ENCODE measurements at regions not wholly inside any gene's neighbourhood (a gene's known extent, or its start where the extent isn't known, plus 50 kb on each side); places are given as distances from the start of the nearest gene placed in this dataset.
"Not testable (repeated sequence)": the region's sequence is repeated elsewhere in the genome, so short reads cannot be mapped to it uniquely, and the experiment has no call there.

DNA sequence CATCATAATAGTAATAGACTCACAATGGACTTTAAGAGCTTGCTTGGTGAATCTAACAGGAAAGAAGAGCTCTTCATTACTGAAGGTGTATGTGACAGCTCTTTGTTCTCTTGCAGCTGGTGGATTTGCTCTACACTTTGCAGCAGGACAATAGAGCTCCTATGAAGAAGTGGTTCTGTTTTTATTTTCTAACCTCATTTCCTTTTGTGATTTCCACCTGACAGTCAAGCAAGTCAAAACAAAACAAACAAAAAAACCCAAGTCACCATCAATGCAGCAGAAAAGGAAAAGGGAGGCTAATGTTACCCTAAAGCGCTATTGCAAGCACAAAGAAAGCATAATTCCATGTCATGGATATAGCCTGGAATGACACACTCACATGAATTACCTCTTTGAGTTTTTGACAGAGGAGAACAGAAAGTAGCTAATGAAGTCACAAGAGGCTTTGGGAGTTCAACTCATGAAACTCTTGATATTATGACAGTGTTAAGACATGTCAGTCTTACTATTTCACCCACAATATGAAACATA is 1188.1 kb downstream of the EPHA7 start:
- Histone ChIP-seq H3K4me3 (no peak overlapping the region), H3K27me3 (no peaks in the 10 kb centered on the region), H3K27ac (no peak overlapping the region), H3K36me3 (no peaks in the 10 kb centered on the region), H3K9me3 (no peaks in the 10 kb centered on the region), H3K4me1 (no peaks in the 10 kb centered on the region)
- no peak for ATAC-seq
- TF ChIP-seq POLR2A (IDR thresholded peaks at IDR 0.05) (no peak), CTCF (IDR thresholded peaks at IDR 0.05) (no peak)
- no peak for DNase-seq
- 65 to 78% (median 76%) methylated on average over 1 of the region's 1 CpG for WGBS, 4 donors
- intact Hi-C loops (cut with DNase I) = no loop called here

- peaks cover 0 to 17% (median 0%) of the 10 kb centered on the region in 12 donors for H3K9me3 ChIP-seq
- ATAC-seq; intact Hi-C loops (cut with DNase I); H3K4me3 ChIP-seq; H3K36me3 ChIP-seq; H3K27me3 ChIP-seq; H3K4me1 ChIP-seq; DNase-seq; H3K27ac ChIP-seq: not testable (repeated sequence)
- 88 to 96% (median 91%) methylated on average over 4 of the region's 4 CpGs for WGBS, 4 donors
Measured at GRCh38 chr6:92219987-92220386, 1199.4 kb downstream of the EPHA7 start.

DNA sequence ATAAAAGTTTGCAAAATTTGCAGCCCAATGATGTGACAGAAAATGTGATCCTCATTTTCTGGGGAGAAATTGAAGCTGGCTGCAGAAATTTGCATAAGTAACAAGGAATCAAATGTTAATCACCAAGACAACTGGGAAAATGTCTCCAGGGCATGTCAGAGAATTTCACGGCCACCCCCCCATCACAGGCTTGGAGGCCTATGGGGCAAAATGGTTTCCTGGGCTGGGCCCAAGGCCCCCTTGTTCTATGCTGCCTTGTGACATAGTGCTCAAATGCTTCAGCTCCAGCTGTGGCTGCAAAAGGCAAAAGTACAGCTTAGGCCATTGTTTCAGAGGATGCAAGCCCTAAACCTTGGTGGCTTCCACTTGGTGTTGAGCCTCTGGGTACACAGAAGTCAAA is 1202.6 kb downstream of the EPHA7 start:
- no peak for TF ChIP-seq CTCF (IDR thresholded peaks at IDR 0.05)
- TF ChIP-seq POLR2A (IDR thresholded peaks at IDR 0.05) = no peak
- Histone ChIP-seq H3K36me3 (no peaks in the 10 kb centered on the region), H3K4me1 (no peaks in the 10 kb centered on the region), H3K27me3 (no peaks in the 10 kb centered on the region), H3K27ac (no peak overlapping the region), H3K9me3 (peaks cover 0 to 17% (median 0%) of the 10 kb centered on the region in 12 donors), H3K4me3 (no peak overlapping the region)
- 75 to 100% (median 87%) methylated on average over 1 of the region's 1 CpG for WGBS, 4 donors
- intact Hi-C loops (cut with DNase I) = no loop called here
- DNase-seq (no peak), ATAC-seq (no peak)

DNA sequence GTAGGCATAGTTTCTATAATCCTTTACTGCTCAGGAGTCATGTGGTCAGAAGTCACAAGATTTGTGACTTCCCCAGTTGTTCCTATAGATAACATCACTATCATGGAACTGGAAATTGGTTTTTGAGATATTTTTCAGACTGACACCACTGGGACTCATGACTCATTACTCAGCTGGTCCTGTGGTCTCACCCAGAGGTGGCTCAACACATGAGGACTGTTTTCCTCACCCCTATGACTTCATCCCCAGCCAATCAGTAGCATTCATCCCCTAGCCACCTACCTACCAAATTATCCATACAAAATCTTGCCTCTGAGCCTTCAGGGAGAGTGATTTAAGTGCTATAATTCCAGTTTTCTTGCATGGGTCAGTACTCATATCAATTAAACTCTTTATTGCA is 1217.7 kb downstream of the EPHA7 start:
- no peak for DNase-seq
- TF ChIP-seq POLR2A (IDR thresholded peaks at IDR 0.05) (no peak), CTCF (IDR thresholded peaks at IDR 0.05) (no peak)
- ATAC-seq = no peak

GRCh38 chr6:92196325-92196724 is 1223.0 kb downstream of the EPHA7 start:
- WGBS, 4 donors = 24 to 52% (median 43%) methylated on average over 2 of the region's 2 CpGs

More for the DNA sequence above, 1217.7 kb downstream of the EPHA7 start:
- Histone ChIP-seq H3K36me3 (no peaks in the 10 kb centered on the region), H3K4me3 (no peak overlapping the region), H3K27me3 (no peaks in the 10 kb centered on the region), H3K4me1 (no peaks in the 10 kb centered on the region), H3K9me3 (peaks cover 0 to 5% (median 0%) of the 10 kb centered on the region in 12 donors), H3K27ac (no peak overlapping the region)
- intact Hi-C loops (cut with DNase I) = no loop called here

More at GRCh38 chr6:92196325-92196724, 1223.0 kb downstream of the EPHA7 start:
- DNase-seq (no peak), ATAC-seq (no peak)
- Histone ChIP-seq H3K27ac (no peak overlapping the region), H3K4me1 (no peaks in the 10 kb centered on the region), H3K9me3 (peaks cover 0 to 5% (median 0%) of the 10 kb centered on the region in 12 donors), H3K27me3 (no peaks in the 10 kb centered on the region), H3K4me3 (no peak overlapping the region), H3K36me3 (no peaks in the 10 kb centered on the region)
- intact Hi-C loops (cut with DNase I) = no loop called here
- TF ChIP-seq CTCF (IDR thresholded peaks at IDR 0.05) (no peak), POLR2A (IDR thresholded peaks at IDR 0.05) (no peak)
